ENCODE measurements at regions not wholly inside any gene's neighbourhood (a gene's known extent, or its start where the extent isn't known, plus 50 kb on each side); places are given as distances from the start of the nearest gene placed in this dataset.

- TF ChIP-seq TAF1 (IDR thresholded peaks at IDR 0.05; ENCODE audit: low read depth, low read length) (no peak), POLR2A (IDR thresholded peaks at IDR 0.05; ENCODE audit: low read depth, low read length) (no peak), POLR2AphosphoS5 (IDR thresholded peaks at IDR 0.05; ENCODE audit: low read depth, low read length) (no peak)
Measured at GRCh38 chr14:101232340-101233020, 328.8 kb upstream of the DIO3 start.
